ENCODE measurements at regions not wholly inside any gene's neighbourhood (a gene's known extent, or its start where the extent isn't known, plus 50 kb on each side); places are given as distances from the start of the nearest gene placed in this dataset.

DNA sequence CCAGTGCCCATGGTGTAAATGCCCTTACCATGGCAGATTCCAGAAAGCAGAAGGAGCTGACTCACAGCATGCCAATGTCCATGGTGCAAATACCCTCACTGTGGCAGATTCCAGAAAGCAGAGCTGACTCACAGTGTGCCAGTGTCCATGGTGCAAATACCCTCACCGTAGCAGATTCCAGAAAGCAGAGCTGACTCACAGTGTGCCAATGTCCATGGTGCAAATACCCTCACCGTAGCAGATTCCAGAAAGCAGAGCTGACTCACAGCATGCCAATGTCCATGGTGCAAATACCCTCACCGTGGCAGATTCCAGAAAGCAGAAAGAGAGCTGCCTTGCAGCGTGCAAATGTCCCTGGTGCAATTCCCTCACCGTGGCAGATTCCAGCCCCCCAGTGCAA lies 163.8 kb upstream of the SOX1 start:
- peaks cover 7% of the 10 kb centered on the region; the same call in 1 of the 2 replicates for H3K4me1 ChIP-seq (ENCODE audit: control insufficient read depth, insufficient read depth, low read length)
- H3K36me3 ChIP-seq (ENCODE audit: control insufficient read depth, insufficient read depth, low read length), result no peaks in the 10 kb centered on the region
- no peak overlapping the region for H3K27ac ChIP-seq (ENCODE audit: low read depth, low read length)
- H3K9ac ChIP-seq (ENCODE audit: low read length), result no peak overlapping the region
- H3K9me3 ChIP-seq (ENCODE audit: control insufficient read depth, insufficient read depth, low read depth, low read length), result no peaks in the 10 kb centered on the region
- H3K27me3 ChIP-seq (ENCODE audit: control insufficient read depth, insufficient read depth, low read length), result no peaks in the 10 kb centered on the region
- no peak overlapping the region for H3K4me3 ChIP-seq (ENCODE audit: low read depth, low read length)

DNA sequence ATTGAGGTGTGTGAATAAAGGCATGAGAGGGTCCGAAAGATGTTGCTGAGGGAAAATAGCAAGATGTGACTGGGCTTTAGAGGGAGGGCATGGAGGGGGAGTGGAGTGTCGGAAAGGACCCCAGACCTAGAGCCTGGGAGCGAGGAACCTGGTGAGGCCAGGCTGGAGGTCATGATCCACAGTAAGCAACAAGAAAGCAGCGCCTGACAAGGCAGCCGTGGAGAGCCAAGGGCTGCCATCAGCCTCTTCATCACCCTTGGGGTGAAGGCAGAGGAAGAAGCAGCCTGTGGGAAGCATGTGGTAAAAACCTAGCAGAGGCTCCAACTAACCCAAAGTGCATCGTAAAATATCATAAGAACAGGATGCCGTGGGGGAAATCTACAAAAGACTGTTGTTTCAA lies 162.8 kb upstream of the SOX1 start:
- no peak overlapping the region for H3K9ac ChIP-seq (ENCODE audit: low read length)
- H3K4me1 ChIP-seq (ENCODE audit: control insufficient read depth, insufficient read depth, low read length), result peaks cover 7% of the 10 kb centered on the region; the same call in 1 of the 2 replicates
- no peak overlapping the region for H3K4me3 ChIP-seq (ENCODE audit: low read depth, low read length)
- no peaks in the 10 kb centered on the region for H3K36me3 ChIP-seq (ENCODE audit: control insufficient read depth, insufficient read depth, low read length)
- no peaks in the 10 kb centered on the region for H3K27me3 ChIP-seq (ENCODE audit: control insufficient read depth, insufficient read depth, low read length)
- H3K9me3 ChIP-seq (ENCODE audit: control insufficient read depth, insufficient read depth, low read depth, low read length), result no peaks in the 10 kb centered on the region
- no peak overlapping the region for H3K27ac ChIP-seq (ENCODE audit: low read depth, low read length)

DNA sequence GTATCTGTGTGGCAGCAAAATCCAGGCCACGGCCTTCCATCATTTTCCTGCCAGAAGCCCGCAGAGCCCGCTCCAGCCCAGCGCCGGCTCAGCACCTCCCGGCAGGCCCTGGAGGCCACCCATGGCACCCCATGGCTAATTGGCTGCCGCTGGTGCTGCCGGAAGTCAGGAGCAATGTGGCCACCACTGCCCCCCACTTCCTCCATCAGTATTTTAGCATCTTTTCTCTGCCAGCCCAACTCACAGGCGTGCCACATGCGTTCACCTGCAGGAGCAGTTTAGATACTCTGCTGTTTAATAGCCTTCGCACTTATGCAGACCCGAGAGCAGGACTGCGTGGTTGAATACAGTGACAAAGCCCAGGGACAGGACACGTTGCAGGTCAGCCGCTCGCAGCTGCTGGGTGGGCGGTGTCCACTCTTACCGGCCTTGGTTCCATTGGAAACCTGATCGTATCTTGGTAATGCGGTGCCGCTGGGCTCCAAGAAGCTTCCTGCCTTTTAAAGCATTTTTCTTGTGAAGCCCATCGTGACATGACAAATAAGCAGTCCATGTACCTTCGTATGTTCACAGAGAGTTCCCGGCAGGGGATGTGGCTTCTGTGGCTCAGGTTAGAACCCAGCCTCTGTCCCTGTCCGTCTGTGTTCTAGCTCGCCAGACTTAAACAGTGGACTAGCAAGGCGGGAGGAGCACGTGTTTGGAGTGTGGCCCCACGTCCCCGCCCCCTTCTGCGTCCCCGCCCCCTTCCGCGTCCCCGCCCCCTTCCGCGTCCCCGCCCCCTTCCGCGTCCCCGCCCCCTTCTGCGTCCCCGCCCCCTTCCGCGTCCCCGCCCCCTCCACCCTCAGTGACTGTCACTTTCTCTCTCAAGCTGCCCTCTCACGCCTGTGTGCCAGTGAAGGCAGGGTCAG lies 162.0 kb upstream of the SOX1 start:
- Histone ChIP-seq H3K9me3 (ENCODE audit: control insufficient read depth, insufficient read depth, low read depth, low read length) (no peaks in the 10 kb centered on the region), H3K27me3 (ENCODE audit: control insufficient read depth, insufficient read depth, low read length) (no peaks in the 10 kb centered on the region), H3K4me1 (ENCODE audit: control insufficient read depth, insufficient read depth, low read length) (peaks cover 7% of the 10 kb centered on the region; the same call in 1 of the 2 replicates), H3K36me3 (ENCODE audit: control insufficient read depth, insufficient read depth, low read length) (no peaks in the 10 kb centered on the region), H3K4me3 (ENCODE audit: low read depth, low read length) (no peak overlapping the region), H3K9ac (ENCODE audit: low read length) (no peak overlapping the region), H3K27ac (ENCODE audit: low read depth, low read length) (no peak overlapping the region)

DNA sequence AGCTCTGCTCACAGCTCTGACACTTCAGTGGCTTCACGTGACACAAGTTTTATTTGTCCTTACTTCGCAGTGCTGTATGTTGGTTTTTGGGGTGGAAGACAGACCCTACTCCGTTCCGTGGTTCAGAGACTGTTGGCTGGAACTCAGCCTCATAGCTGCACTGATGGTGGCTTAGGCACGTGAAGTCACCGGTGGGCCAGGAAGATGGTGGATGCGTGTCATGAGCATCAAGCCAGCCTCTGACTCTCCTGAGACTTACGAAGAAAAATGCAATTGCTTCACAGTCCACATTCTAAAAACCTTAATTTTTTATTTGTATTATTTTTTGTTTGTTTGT lies 161.4 kb upstream of the SOX1 start:
- no peak overlapping the region for H3K4me3 ChIP-seq (ENCODE audit: low read depth, low read length)
- H3K9ac ChIP-seq (ENCODE audit: low read length), result no peak overlapping the region
- no peak overlapping the region for H3K27ac ChIP-seq (ENCODE audit: low read depth, low read length)
- no peaks in the 10 kb centered on the region for H3K9me3 ChIP-seq (ENCODE audit: control insufficient read depth, insufficient read depth, low read depth, low read length)
- H3K27me3 ChIP-seq (ENCODE audit: control insufficient read depth, insufficient read depth, low read length), result no peaks in the 10 kb centered on the region
- no peaks in the 10 kb centered on the region for H3K36me3 ChIP-seq (ENCODE audit: control insufficient read depth, insufficient read depth, low read length)
- H3K4me1 ChIP-seq (ENCODE audit: control insufficient read depth, insufficient read depth, low read length), result peaks cover 2% of the 10 kb centered on the region; the same call in 1 of the 2 replicates

DNA sequence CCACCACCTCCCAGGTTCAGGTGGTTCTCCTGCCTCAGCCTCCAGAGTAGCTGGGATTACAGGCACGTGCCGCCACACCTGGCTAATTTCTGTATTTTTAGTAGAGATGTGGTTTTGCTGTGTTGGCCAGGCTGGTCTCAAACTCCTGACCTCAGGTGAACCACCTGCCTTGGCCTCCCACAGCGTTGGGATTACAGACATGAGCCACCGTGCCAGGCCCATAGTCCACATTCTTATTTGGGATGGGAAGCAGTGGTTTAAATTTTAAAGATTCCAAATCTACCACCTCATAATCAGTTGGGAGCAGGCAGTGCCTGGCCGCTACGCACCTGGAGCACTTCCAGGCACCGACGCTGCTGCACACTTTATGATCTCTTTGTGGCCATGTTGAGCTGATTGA lies 160.6 kb upstream of the SOX1 start:
- H3K4me1 ChIP-seq (ENCODE audit: control insufficient read depth, insufficient read depth, low read length), result no peaks in the 10 kb centered on the region
- H3K9me3 ChIP-seq (ENCODE audit: control insufficient read depth, insufficient read depth, low read depth, low read length), result no peaks in the 10 kb centered on the region
- no peak overlapping the region for H3K27ac ChIP-seq (ENCODE audit: low read depth, low read length)
- H3K36me3 ChIP-seq (ENCODE audit: control insufficient read depth, insufficient read depth, low read length), result no peaks in the 10 kb centered on the region
- H3K27me3 ChIP-seq (ENCODE audit: control insufficient read depth, insufficient read depth, low read length), result no peaks in the 10 kb centered on the region
- H3K9ac ChIP-seq (ENCODE audit: low read length), result no peak overlapping the region
- no peak overlapping the region for H3K4me3 ChIP-seq (ENCODE audit: low read depth, low read length)

DNA sequence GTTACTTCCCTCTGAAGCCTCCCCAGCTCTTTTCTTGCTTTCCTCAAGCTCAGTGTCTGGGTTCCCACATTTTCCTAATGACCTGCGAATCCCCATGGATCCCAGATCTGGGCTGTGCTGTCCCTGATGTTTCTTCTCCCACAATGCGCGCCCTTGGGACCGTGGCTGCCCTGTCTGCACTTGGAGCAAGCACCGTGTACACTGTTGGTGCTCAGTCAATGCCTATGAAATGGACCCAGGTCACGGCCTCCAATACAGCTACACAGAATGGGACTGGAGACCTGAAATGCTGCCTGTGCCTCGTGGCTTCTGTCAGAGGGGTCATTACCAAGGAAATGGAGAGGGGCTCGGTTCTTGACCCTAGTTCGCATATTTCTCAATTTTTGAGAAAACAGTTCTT lies 160.1 kb upstream of the SOX1 start:
- Histone ChIP-seq H3K36me3 (ENCODE audit: control insufficient read depth, insufficient read depth, low read length) (no peaks in the 10 kb centered on the region), H3K4me1 (ENCODE audit: control insufficient read depth, insufficient read depth, low read length) (no peaks in the 10 kb centered on the region), H3K4me3 (ENCODE audit: low read depth, low read length) (no peak overlapping the region), H3K27ac (ENCODE audit: low read depth, low read length) (no peak overlapping the region), H3K9ac (ENCODE audit: low read length) (no peak overlapping the region), H3K27me3 (ENCODE audit: control insufficient read depth, insufficient read depth, low read length) (no peaks in the 10 kb centered on the region), H3K9me3 (ENCODE audit: control insufficient read depth, insufficient read depth, low read depth, low read length) (no peaks in the 10 kb centered on the region)

DNA sequence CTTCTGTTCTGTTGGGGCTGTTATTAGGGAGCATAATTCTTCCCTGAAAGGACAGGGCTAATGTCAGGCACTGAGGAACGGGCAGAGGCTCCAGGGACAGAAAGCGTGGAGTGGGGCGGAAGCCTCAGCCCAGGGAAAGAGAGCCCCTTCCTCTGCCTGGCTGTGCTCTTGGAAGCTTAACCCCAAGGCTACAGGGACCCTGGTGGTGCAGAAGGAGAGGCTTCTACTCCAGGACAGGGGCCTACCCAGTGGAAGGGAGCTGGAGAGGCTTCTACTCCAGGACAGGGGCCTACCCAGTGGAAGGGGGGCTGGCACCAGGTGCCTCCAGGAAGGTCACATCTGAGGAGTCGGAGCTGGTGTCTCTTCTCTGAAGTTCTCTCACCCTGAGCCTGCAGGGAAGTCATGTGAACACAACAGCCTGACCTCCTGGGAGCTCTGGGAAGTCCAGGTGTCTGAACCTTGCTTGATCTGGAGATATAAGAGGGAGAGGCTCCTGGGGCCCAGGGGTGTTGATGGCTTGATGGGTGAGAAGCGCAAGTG lies 159.5 kb upstream of the SOX1 start:
- Histone ChIP-seq H3K36me3 (ENCODE audit: control insufficient read depth, insufficient read depth, low read length) (no peaks in the 10 kb centered on the region), H3K9me3 (ENCODE audit: control insufficient read depth, insufficient read depth, low read depth, low read length) (no peaks in the 10 kb centered on the region), H3K27ac (ENCODE audit: low read depth, low read length) (no peak overlapping the region), H3K9ac (ENCODE audit: low read length) (no peak overlapping the region), H3K27me3 (ENCODE audit: control insufficient read depth, insufficient read depth, low read length) (no peaks in the 10 kb centered on the region), H3K4me1 (ENCODE audit: control insufficient read depth, insufficient read depth, low read length) (no peaks in the 10 kb centered on the region), H3K4me3 (ENCODE audit: low read depth, low read length) (no peak overlapping the region)

DNA sequence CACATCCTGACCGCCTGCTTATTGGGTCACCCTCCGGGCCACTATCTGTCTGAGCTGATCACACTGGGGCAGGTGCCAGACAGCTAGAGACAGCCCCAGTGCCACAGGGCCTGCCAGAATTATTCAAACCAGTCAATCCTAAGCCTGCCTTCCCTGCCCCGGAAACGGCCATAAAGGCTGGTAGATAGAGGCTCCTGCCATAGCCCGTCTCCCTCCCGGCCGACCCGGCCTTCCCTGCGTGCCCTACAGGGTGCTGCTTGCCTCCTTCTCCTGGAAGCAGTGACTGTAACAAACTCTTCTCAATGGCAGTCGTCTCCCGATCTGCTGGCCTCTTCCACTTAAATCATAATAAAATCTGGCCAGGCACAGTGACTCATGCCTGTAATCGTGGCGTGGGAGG lies 158.6 kb upstream of the SOX1 start:
- Histone ChIP-seq H3K27ac (ENCODE audit: low read depth, low read length) (no peak overlapping the region), H3K9ac (ENCODE audit: low read length) (no peak overlapping the region), H3K4me1 (ENCODE audit: control insufficient read depth, insufficient read depth, low read length) (no peaks in the 10 kb centered on the region; the same call in 1 of the 2 replicates), H3K36me3 (ENCODE audit: control insufficient read depth, insufficient read depth, low read length) (no peaks in the 10 kb centered on the region), H3K4me3 (ENCODE audit: low read depth, low read length) (no peak overlapping the region), H3K9me3 (ENCODE audit: control insufficient read depth, insufficient read depth, low read depth, low read length) (no peaks in the 10 kb centered on the region), H3K27me3 (ENCODE audit: control insufficient read depth, insufficient read depth, low read length) (no peaks in the 10 kb centered on the region)

DNA sequence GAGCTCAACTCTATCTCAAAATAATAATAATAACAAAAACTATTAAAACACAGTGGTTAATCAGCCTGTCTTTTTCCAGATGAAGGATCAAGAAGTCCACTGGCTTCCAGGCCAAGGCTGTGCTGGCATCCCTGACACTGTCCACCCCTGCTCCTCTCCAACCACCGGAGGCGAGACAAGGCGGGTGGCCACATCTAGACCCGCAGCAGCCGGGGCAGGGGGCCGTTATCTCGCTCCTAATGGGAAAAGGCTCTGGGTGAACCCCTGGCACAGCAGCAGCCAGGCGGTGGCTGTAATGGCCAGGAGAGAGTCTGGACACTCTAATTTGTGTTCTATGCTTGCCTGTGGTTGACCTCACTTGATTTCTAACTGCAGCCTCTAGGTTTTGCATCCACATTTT lies 158.0 kb upstream of the SOX1 start:
- no peaks in the 10 kb centered on the region for H3K9me3 ChIP-seq (ENCODE audit: control insufficient read depth, insufficient read depth, low read depth, low read length)
- no peaks in the 10 kb centered on the region for H3K36me3 ChIP-seq (ENCODE audit: control insufficient read depth, insufficient read depth, low read length)
- no peak overlapping the region for H3K9ac ChIP-seq (ENCODE audit: low read length)
- no peaks in the 10 kb centered on the region for H3K27me3 ChIP-seq (ENCODE audit: control insufficient read depth, insufficient read depth, low read length)
- H3K27ac ChIP-seq (ENCODE audit: low read depth, low read length), result no peak overlapping the region
- H3K4me3 ChIP-seq (ENCODE audit: low read depth, low read length), result no peak overlapping the region
- no peaks in the 10 kb centered on the region; the same call in 1 of the 2 replicates for H3K4me1 ChIP-seq (ENCODE audit: control insufficient read depth, insufficient read depth, low read length)

DNA sequence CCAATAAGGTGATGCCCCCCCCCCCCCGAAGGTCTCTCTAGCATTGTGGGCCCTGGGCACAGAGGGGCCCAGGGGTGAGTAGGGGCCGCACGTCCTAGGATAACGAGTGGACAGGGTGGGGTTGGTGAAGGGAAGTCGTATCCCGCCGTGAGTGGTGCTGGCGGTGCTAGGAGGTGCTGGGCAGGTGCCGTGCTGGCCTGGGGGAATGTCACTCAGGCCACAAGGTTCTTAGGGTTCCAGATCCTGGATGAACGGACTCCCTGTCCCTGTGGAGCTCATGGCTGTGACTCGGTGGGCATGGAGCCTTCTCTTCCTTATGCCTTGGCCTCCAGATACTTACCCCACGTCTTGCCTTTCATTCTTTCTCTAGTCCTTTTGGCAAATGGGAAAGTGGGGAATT lies 157.4 kb upstream of the SOX1 start:
- Histone ChIP-seq H3K4me1 (ENCODE audit: control insufficient read depth, insufficient read depth, low read length) (no peaks in the 10 kb centered on the region; the same call in 1 of the 2 replicates), H3K9ac (ENCODE audit: low read length) (no peak overlapping the region), H3K9me3 (ENCODE audit: control insufficient read depth, insufficient read depth, low read depth, low read length) (no peaks in the 10 kb centered on the region), H3K36me3 (ENCODE audit: control insufficient read depth, insufficient read depth, low read length) (no peaks in the 10 kb centered on the region), H3K27me3 (ENCODE audit: control insufficient read depth, insufficient read depth, low read length) (no peaks in the 10 kb centered on the region), H3K4me3 (ENCODE audit: low read depth, low read length) (no peak overlapping the region), H3K27ac (ENCODE audit: low read depth, low read length) (no peak overlapping the region)

DNA sequence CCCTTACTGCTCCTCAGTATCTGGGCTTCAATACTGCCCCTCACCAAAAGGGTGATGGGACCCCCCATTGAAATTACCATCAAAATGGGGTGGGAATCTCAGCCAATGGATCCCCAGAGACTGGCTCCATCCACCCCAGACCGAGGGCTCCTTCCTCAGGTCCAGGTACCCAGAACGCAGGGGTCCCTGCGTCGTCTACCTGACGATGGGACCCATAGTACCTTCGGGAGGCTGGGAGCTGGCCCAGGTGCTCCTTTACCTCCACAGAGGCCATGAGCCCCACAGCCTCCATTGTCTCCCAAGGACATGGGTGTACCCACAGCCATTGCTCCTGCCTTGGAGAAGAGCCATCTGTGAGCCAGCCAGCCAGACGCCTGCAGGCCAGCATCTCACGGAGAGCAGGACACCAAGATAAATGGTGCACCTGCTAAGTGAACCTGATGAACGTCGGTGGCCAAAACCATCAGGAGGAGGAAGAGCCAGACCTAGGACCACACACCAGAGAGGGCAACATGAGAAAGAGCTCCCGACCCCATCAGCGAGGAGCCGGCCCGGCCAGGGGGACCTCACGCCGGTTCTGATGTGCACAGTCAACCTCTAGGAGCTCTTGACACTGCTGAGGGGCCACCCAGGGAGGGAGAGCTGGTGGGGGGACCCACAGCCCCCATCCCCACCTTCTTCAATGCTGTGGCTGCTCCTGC lies 156.8 kb upstream of the SOX1 start:
- H3K9me3 ChIP-seq (ENCODE audit: control insufficient read depth, insufficient read depth, low read depth, low read length), result no peaks in the 10 kb centered on the region
- no peak overlapping the region for H3K9ac ChIP-seq (ENCODE audit: low read length)
- no peak overlapping the region for H3K4me3 ChIP-seq (ENCODE audit: low read depth, low read length)
- H3K4me1 ChIP-seq (ENCODE audit: control insufficient read depth, insufficient read depth, low read length), result no peaks in the 10 kb centered on the region; the same call in 1 of the 2 replicates
- H3K36me3 ChIP-seq (ENCODE audit: control insufficient read depth, insufficient read depth, low read length), result no peaks in the 10 kb centered on the region
- no peaks in the 10 kb centered on the region for H3K27me3 ChIP-seq (ENCODE audit: control insufficient read depth, insufficient read depth, low read length)
- H3K27ac ChIP-seq (ENCODE audit: low read depth, low read length), result no peak overlapping the region

Data from HUES6 (cell line).